ENCODE measurements at regions not wholly inside any gene's neighbourhood (a gene's known extent, or its start where the extent isn't known, plus 50 kb on each side); places are given as distances from the start of the nearest gene placed in this dataset.
"Not testable (repeated sequence)": the region's sequence is repeated elsewhere in the genome, so short reads cannot be mapped to it uniquely, and the experiment has no call there.

- peak; percentile 41 for TF ChIP-seq CTCF (IDR thresholded peaks at IDR 0.05; ENCODE audit: insufficient read depth, low read depth, low read length, missing control alignments)
- no peak overlapping the region for H3K4me3 ChIP-seq (ENCODE audit: low read length)
- DNase-seq (ENCODE audit: low read depth) = peak; percentile 36
Observed at GRCh38 chr3:98657457-98657856, 64.0 kb upstream of the CPOX start.

GRCh38 chr3:98662699-98663098, 69.3 kb upstream of the CPOX start:
- TF ChIP-seq CTCF (IDR thresholded peaks at IDR 0.05; ENCODE audit: insufficient read depth, low read depth, low read length, missing control alignments) = no peak
- no peak for DNase-seq (ENCODE audit: low read depth)
- H3K4me3 ChIP-seq (ENCODE audit: low read length) = no peak overlapping the region

- peak; percentile 35 for DNase-seq (ENCODE audit: low read depth)
- no peak overlapping the region for H3K4me3 ChIP-seq (ENCODE audit: low read length)
- TF ChIP-seq CTCF (IDR thresholded peaks at IDR 0.05; ENCODE audit: insufficient read depth, low read depth, low read length, missing control alignments) = no peak
Observed at GRCh38 chr3:98670020-98670419, 76.6 kb upstream of the CPOX start.

- no peak for DNase-seq (ENCODE audit: low read depth)
- no peak for TF ChIP-seq CTCF (IDR thresholded peaks at IDR 0.05; ENCODE audit: insufficient read depth, low read depth, low read length, missing control alignments)
- H3K4me3 ChIP-seq (ENCODE audit: low read length) = no peak overlapping the region
Observed at GRCh38 chr3:98679986-98680385, 83.2 kb upstream of the ST3GAL6 start.

GRCh38 chr3:98680723-98681122, 82.4 kb upstream of the ST3GAL6 start:
- no peak overlapping the region for H3K4me3 ChIP-seq (ENCODE audit: low read length)
- DNase-seq (ENCODE audit: low read depth) = peak; percentile 84
- no peak for TF ChIP-seq CTCF (IDR thresholded peaks at IDR 0.05; ENCODE audit: insufficient read depth, low read depth, low read length, missing control alignments)

GRCh38 chr3:98681486-98681885, 81.7 kb upstream of the ST3GAL6 start:
- H3K4me3 ChIP-seq (ENCODE audit: low read length) = no peak overlapping the region
- no peak for TF ChIP-seq CTCF (IDR thresholded peaks at IDR 0.05; ENCODE audit: insufficient read depth, low read depth, low read length, missing control alignments)
- DNase-seq (ENCODE audit: low read depth) = no peak

GRCh38 chr3:98682391-98682790, 80.7 kb upstream of the ST3GAL6 start:
- H3K4me3 ChIP-seq (ENCODE audit: low read length); DNase-seq (ENCODE audit: low read depth): not testable (repeated sequence)

- no peak for DNase-seq (ENCODE audit: low read depth)
- H3K4me3 ChIP-seq (ENCODE audit: low read length) = no peak overlapping the region
- TF ChIP-seq CTCF (IDR thresholded peaks at IDR 0.05; ENCODE audit: insufficient read depth, low read depth, low read length, missing control alignments) = no peak
Observed at GRCh38 chr3:98688363-98688762, 74.8 kb upstream of the ST3GAL6 start.
